Psoas muscle (tissue), 7 donors: ENCODE measurements at regions not wholly inside any gene's neighbourhood (a gene's known extent, or its start where the extent isn't known, plus 50 kb on each side); places are given as distances from the start of the nearest gene placed in this dataset.

ENCODE experiments used
- ATAC-seq, 4 donors: fragments of 200-7000 bp; cut with Tn5 transposase; one replicate each; pipeline ENCODE4 v1.9.1; 2020; ENCODE audit warnings: moderate library complexity in 3 of 4, mild to moderate bottlenecking in 2 of 4
- DNase-seq, 2 donors: peaks; one replicate each; pipeline ENCODE4 v3.0.0-alpha.2; 2020
- H3K27ac ChIP-seq: fragments of 200-600 bp; one replicate; pipeline ENCODE4 v1.8.0; 2022
- H3K27me3 ChIP-seq, 3 donors: fragments of 200-600 bp in 1 of 3; one replicate each; pipeline versions ENCODE4 v1.6.1 to v1.8.0; 2013 to 2022; ENCODE audit warnings: low read length in 2 of 3, mild to moderate bottlenecking in 2 of 3, moderate library complexity in 1 of 3; ENCODE audit not compliant: insufficient read depth in 3 of 3
- H3K36me3 ChIP-seq, 2 donors: fragments of 200-600 bp in 1 of 2; one replicate each; pipeline versions ENCODE4 v1.6.1 to v1.8.0; 2013 to 2022; ENCODE audit warnings: low read depth in 1 of 2, mild to moderate bottlenecking in 1 of 2, moderate library complexity in 1 of 2; ENCODE audit not compliant: insufficient read depth in 1 of 2
- H3K4me1 ChIP-seq: fragments of 200-600 bp; one replicate; pipeline ENCODE4 v1.8.0; 2022
- H3K4me3 ChIP-seq: fragments of 200-600 bp; one replicate; pipeline ENCODE4 v1.8.0; 2022; ENCODE audit warnings: mild to moderate bottlenecking
- H3K9me3 ChIP-seq: fragments of 200-600 bp; one replicate; pipeline ENCODE4 v1.8.0; 2022
- WGBS, 3 donors: extraction: QIAGEN DNeasy Blood & Tissue Kit; methylation state at CpG; one replicate each; pipeline versions ENCODE4 v1.1.6 to v1.1.7; 2013; 5-methylcytosine and 5-hydroxymethylcytosine counted together
- intact Hi-C, 2 donors: fragments of 100-400 bp; cut with DNase I; formaldehyde crosslinking; loops; one replicate each; pipeline versions ENCODE4 v1.11.0 to v1.14.2; 2022
- TF ChIP-seq, protein P1 (sequence below): fragments of 200-600 bp; IDR thresholded peaks from one replicate; pipeline ENCODE4 v1.8.0; 2022; ENCODE audit warnings: antibody characterized with exemption
- donor health status: healthy with polysubstance abuse.
- donor health status: DM: no; HTN: no; CAD: no; lungs with moderate emphysema.
- donor health status: Bipolar disorder and iron deficiency.
- donor health status: healthy.
- donor health status: DM: yes; HTN: yes; CAD: no.
- donor health status: DM: no; HTN: no; CAD: no.
- donor health status: DM: yes; HTN: yes; CAD: no.

DNA sequence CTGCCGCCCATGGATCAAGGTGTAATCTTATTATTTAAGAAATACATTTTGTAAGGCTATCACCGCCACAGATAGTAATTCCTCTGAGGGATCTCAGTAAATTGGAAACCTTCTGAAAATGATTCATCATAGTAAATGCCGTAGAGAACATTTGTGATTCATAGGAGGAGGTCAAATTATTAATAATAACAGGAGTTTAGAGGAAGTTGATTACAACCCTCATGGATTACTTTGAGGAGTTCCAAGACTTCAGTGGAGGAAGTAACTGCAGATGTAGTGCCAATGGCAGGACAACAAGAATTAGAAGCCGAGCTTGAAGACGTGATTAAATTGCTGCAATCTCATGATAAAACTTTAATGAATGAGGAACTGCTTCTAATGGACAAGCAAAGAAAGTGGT is 280.1 kb downstream of the PTPRC start:
- no peaks in the 10 kb centered on the region for H3K36me3 ChIP-seq
- intact Hi-C loops, result no loop called here
- H3K4me3 ChIP-seq, result no peak overlapping the region
- H3K4me1 ChIP-seq, result no peaks in the 10 kb centered on the region
- ATAC-seq (no peak), DNase-seq (no peak)
- H3K27ac ChIP-seq, result no peak overlapping the region
- TF ChIP-seq, protein P1, sequence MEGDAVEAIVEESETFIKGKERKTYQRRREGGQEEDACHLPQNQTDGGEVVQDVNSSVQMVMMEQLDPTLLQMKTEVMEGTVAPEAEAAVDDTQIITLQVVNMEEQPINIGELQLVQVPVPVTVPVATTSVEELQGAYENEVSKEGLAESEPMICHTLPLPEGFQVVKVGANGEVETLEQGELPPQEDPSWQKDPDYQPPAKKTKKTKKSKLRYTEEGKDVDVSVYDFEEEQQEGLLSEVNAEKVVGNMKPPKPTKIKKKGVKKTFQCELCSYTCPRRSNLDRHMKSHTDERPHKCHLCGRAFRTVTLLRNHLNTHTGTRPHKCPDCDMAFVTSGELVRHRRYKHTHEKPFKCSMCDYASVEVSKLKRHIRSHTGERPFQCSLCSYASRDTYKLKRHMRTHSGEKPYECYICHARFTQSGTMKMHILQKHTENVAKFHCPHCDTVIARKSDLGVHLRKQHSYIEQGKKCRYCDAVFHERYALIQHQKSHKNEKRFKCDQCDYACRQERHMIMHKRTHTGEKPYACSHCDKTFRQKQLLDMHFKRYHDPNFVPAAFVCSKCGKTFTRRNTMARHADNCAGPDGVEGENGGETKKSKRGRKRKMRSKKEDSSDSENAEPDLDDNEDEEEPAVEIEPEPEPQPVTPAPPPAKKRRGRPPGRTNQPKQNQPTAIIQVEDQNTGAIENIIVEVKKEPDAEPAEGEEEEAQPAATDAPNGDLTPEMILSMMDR, result no peak
- H3K9me3 ChIP-seq, result no peaks in the 10 kb centered on the region
- H3K27me3 ChIP-seq, result no peaks in the 10 kb centered on the region
- 61 to 67% (median 61%) methylated on average over 5 of the region's 5 CpGs for WGBS, 3 donors

DNA sequence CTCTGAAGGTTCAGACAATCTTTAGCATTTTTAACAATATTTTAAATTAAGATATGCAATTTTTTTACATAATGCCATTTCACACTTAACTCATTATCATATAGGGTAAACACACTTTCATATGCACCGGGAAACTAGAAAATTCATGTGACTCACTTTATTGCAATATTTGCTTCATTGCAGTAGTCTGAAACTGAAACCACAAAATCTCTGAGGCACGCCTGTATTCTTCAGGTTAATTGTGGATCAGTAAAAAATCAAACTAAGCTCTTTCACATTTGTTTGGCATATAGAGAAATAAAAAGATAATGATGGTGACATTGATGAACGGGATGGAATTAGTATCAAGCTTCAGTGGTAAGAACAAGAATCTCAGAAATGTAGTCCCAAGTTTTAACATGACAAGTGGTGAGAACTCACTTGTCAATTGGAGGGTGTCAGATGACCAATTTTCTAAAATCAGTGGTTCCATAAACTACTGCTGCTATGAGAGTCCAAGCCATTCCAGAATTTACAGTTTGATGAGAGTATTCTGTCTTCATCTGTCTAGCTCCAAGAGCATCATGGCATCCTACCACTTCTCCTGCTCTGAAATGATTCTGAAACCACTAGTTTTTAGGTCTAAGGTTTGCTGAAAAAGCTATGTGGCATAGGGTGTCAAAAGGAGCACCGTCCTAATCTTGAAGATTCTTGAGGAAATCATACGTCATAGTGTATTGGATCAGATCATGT is 281.0 kb downstream of the PTPRC start:
- no peaks in the 10 kb centered on the region for H3K4me1 ChIP-seq
- no peak overlapping the region for H3K4me3 ChIP-seq
- H3K27ac ChIP-seq, result no peak overlapping the region
- no peaks in the 10 kb centered on the region for H3K9me3 ChIP-seq
- intact Hi-C loops, result no loop called here
- WGBS, 3 donors, result 73 to 87% (median 85%) methylated on average over 5 of the region's 5 CpGs
- H3K27me3 ChIP-seq, result no peaks in the 10 kb centered on the region
- H3K36me3 ChIP-seq, result no peaks in the 10 kb centered on the region
- no peak for DNase-seq
- ATAC-seq, result no peak
- TF ChIP-seq, protein P1, result no peak

DNA sequence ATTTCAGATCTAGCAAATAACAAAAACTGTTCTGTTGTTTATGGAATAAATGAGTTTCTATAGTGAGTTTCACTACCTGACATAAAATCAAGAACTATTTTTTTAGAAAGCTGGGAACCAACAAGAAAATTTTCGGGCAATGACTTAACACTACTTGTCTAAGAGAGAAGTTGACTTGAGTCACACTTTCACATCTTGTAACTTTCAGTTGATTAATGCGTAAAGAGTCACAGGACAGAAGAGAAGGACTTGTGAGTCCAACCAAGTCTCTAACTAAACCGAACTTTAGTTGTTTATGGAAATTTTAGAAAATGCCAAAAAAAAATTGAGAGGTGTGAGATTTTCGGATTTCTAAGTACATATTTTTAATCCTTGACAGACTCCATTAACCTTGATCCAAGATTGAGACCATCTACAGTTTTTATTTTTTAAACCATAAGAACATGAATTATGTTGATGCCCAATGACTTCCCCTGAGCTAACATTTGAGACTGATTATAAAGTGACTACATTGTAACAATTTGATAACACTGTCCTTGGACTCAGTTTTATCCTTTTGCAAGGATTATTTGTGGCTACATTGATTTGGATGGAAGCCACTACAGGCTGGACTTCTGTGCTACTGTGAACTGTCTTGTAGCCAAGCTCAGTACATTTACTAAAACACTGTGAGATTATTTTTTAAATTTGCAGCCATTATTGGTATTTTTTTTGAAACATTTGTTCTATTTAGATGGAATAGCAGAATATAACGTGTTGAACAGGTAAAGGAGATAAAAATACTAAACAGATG is 284.0 kb downstream of the PTPRC start:
- DNase-seq, result no peak
- Histone ChIP-seq H3K36me3 (no peaks in the 10 kb centered on the region), H3K4me1 (no peaks in the 10 kb centered on the region), H3K27me3 (no peaks in the 10 kb centered on the region), H3K9me3 (no peaks in the 10 kb centered on the region), H3K27ac (no peak overlapping the region), H3K4me3 (no peak overlapping the region)
- ATAC-seq, result no peak
- 87 to 90% (median 89%) methylated on average over 5 of the region's 5 CpGs for WGBS, 3 donors
- TF ChIP-seq, protein P1, result no peak
- intact Hi-C loops, result no loop called here

DNA sequence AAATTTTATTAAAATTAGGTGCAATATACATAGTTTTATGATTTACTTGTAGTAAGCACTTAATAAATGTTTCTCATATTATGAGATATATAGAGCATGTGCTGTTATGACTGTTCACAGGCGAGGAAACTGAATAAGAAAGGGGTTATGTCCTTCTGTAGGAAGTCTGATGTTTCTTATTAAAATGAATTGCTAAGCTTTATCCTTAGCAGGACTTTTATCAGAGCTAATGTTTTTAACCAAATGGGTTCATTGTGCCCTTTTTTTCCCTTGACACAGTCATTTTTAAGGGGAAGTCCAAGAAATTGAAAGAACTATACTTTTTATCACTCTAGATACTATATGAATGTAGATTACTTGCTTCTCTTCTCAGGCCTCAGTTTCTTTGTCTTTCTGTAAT is 285.2 kb downstream of the PTPRC start:
- H3K36me3 ChIP-seq, result no peaks in the 10 kb centered on the region
- DNase-seq (no peak), ATAC-seq (no peak)
- WGBS, 3 donors, result 93 to 95% (median 95%) methylated on average over 1 of the region's 1 CpG
- H3K9me3 ChIP-seq, result no peaks in the 10 kb centered on the region
- H3K27me3 ChIP-seq, result no peaks in the 10 kb centered on the region
- intact Hi-C loops, result no loop called here
- no peaks in the 10 kb centered on the region for H3K4me1 ChIP-seq
- TF ChIP-seq, protein P1, result no peak
- H3K27ac ChIP-seq, result no peak overlapping the region
- no peak overlapping the region for H3K4me3 ChIP-seq
